ENCODE measurements at regions not wholly inside any gene's neighbourhood (a gene's known extent, or its start where the extent isn't known, plus 50 kb on each side); places are given as distances from the start of the nearest gene placed in this dataset.

DNA sequence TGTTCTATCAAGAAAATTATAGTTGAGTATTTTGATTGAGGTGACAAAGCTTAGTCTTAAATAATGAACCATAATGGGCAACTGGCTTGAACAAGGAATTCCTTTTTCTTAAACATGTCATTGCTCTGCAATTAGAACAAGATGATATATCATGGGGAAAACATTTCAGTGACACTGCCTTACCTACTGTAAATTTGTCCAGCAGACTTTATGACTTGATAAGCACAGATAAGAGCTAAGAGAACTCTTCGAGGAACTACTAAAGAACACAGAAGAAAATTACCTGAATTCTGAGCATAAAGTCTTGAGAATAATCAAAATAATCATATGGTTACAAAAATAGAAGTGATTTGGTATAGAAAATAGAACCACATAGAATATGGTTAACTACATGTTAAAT lies 257.8 kb downstream of the PDHA2 start:
- Histone ChIP-seq H3K36me3 (ENCODE audit: control insufficient read depth, insufficient read depth, low read length) (no peaks in the 10 kb centered on the region), H3K4me3 (ENCODE audit: low read depth, low read length) (no peak overlapping the region), H3K9ac (ENCODE audit: low read depth, low read length) (no peak overlapping the region), H3K27me3 (ENCODE audit: control insufficient read depth, insufficient read depth, low read length) (no peaks in the 10 kb centered on the region), H3K4me1 (ENCODE audit: control insufficient read depth, insufficient read depth, low read length) (peaks cover 14% of the 10 kb centered on the region), H3K9me3 (ENCODE audit: control insufficient read depth, insufficient read depth, low read length) (no peaks in the 10 kb centered on the region), H3K27ac (ENCODE audit: low read depth, low read length) (no peak overlapping the region)

GRCh38 chr4:96099031-96099430 lies 259.1 kb downstream of the PDHA2 start:
- Histone ChIP-seq H3K9ac (ENCODE audit: low read depth, low read length) (no peak overlapping the region), H3K4me1 (ENCODE audit: control insufficient read depth, insufficient read depth, low read length) (peaks cover 14% of the 10 kb centered on the region), H3K9me3 (ENCODE audit: control insufficient read depth, insufficient read depth, low read length) (no peaks in the 10 kb centered on the region), H3K4me3 (ENCODE audit: low read depth, low read length) (no peak overlapping the region), H3K27me3 (ENCODE audit: control insufficient read depth, insufficient read depth, low read length) (no peaks in the 10 kb centered on the region), H3K36me3 (ENCODE audit: control insufficient read depth, insufficient read depth, low read length) (no peaks in the 10 kb centered on the region), H3K27ac (ENCODE audit: low read depth, low read length) (no peak overlapping the region)

GRCh38 chr4:96102541-96103026 lies 262.7 kb downstream of the PDHA2 start:
- Histone ChIP-seq H3K36me3 (ENCODE audit: control insufficient read depth, insufficient read depth, low read length) (no peaks in the 10 kb centered on the region), H3K4me1 (ENCODE audit: control insufficient read depth, insufficient read depth, low read length) (peaks cover under 1% of the 10 kb centered on the region; the same call in 1 of the 2 replicates), H3K9me3 (ENCODE audit: control insufficient read depth, insufficient read depth, low read length) (no peaks in the 10 kb centered on the region), H3K27ac (ENCODE audit: low read depth, low read length) (no peak overlapping the region), H3K4me3 (ENCODE audit: low read depth, low read length) (no peak overlapping the region), H3K9ac (ENCODE audit: low read depth, low read length) (no peak overlapping the region), H3K27me3 (ENCODE audit: control insufficient read depth, insufficient read depth, low read length) (no peaks in the 10 kb centered on the region)

GRCh38 chr4:96103086-96103485 lies 263.2 kb downstream of the PDHA2 start:
- Histone ChIP-seq H3K4me3 (ENCODE audit: low read depth, low read length) (no peak overlapping the region), H3K27me3 (ENCODE audit: control insufficient read depth, insufficient read depth, low read length) (no peaks in the 10 kb centered on the region), H3K4me1 (ENCODE audit: control insufficient read depth, insufficient read depth, low read length) (no peaks in the 10 kb centered on the region), H3K36me3 (ENCODE audit: control insufficient read depth, insufficient read depth, low read length) (no peaks in the 10 kb centered on the region), H3K9ac (ENCODE audit: low read depth, low read length) (no peak overlapping the region), H3K27ac (ENCODE audit: low read depth, low read length) (no peak overlapping the region), H3K9me3 (ENCODE audit: control insufficient read depth, insufficient read depth, low read length) (no peaks in the 10 kb centered on the region)

- Histone ChIP-seq H3K27ac (ENCODE audit: low read depth, low read length) (no peak overlapping the region), H3K9me3 (ENCODE audit: control insufficient read depth, insufficient read depth, low read length) (peaks cover 3% of the 10 kb centered on the region; the same call in 1 of the 2 replicates), H3K4me3 (ENCODE audit: low read depth, low read length) (no peak overlapping the region), H3K9ac (ENCODE audit: low read depth, low read length) (no peak overlapping the region), H3K27me3 (ENCODE audit: control insufficient read depth, insufficient read depth, low read length) (no peaks in the 10 kb centered on the region), H3K36me3 (ENCODE audit: control insufficient read depth, insufficient read depth, low read length) (no peaks in the 10 kb centered on the region), H3K4me1 (ENCODE audit: control insufficient read depth, insufficient read depth, low read length) (no peaks in the 10 kb centered on the region)
These were observed 268.3 kb downstream of the PDHA2 start for GRCh38 chr4:96108146-96108545.

DNA sequence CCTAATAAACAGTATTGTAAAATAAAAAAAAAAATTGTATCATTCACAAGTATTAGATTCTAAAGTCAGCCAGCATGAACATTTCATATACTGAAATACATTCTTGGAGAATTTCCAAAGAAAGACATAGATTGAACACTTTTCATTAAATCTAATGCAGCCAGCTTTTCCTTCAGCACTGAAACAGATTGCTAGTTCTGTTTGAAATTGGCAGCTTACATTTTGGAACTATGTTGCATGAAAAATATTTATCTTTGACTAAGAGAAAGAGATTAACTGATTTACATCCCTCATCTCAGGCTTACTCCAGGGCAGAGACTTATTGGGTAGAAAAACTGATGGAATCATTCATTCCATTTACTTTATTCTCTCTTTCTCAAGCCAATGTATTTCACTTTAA lies 272.7 kb downstream of the PDHA2 start:
- Histone ChIP-seq H3K27me3 (ENCODE audit: control insufficient read depth, insufficient read depth, low read length) (no peaks in the 10 kb centered on the region), H3K9me3 (ENCODE audit: control insufficient read depth, insufficient read depth, low read length) (peaks cover 3% of the 10 kb centered on the region; the same call in 1 of the 2 replicates), H3K4me1 (ENCODE audit: control insufficient read depth, insufficient read depth, low read length) (no peaks in the 10 kb centered on the region), H3K27ac (ENCODE audit: low read depth, low read length) (no peak overlapping the region), H3K4me3 (ENCODE audit: low read depth, low read length) (no peak overlapping the region), H3K9ac (ENCODE audit: low read depth, low read length) (no peak overlapping the region), H3K36me3 (ENCODE audit: control insufficient read depth, insufficient read depth, low read length) (no peaks in the 10 kb centered on the region)

- H3K4me1 ChIP-seq (ENCODE audit: control insufficient read depth, insufficient read depth, low read length) = no peaks in the 10 kb centered on the region
- no peaks in the 10 kb centered on the region for H3K9me3 ChIP-seq (ENCODE audit: control insufficient read depth, insufficient read depth, low read length)
- no peak overlapping the region for H3K27ac ChIP-seq (ENCODE audit: low read depth, low read length)
- no peaks in the 10 kb centered on the region for H3K36me3 ChIP-seq (ENCODE audit: control insufficient read depth, insufficient read depth, low read length)
- no peak overlapping the region for H3K4me3 ChIP-seq (ENCODE audit: low read depth, low read length)
- H3K27me3 ChIP-seq (ENCODE audit: control insufficient read depth, insufficient read depth, low read length) = no peaks in the 10 kb centered on the region
- H3K9ac ChIP-seq (ENCODE audit: low read depth, low read length) = no peak overlapping the region
These were observed 280.3 kb downstream of the PDHA2 start for GRCh38 chr4:96120206-96120605.

DNA sequence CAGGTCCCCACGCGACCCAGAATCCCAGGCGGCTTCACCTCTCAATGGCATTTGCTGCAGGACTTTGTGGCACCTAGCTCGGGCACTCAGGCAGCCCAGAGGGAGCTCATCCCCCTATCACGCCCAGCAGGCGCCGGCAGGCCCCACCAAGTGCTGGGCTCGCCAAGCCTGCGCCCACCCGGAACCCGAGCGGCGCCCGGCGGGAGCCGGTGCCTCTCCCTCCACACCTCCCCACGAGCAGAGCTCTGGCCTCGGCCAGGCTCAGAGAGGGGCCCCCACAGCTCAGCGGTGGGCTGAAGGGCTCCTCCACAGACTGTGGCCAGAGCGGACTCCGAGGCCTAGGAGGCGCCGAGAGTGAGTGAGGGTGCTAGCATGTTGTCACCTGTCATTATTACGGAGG lies 286.3 kb downstream of the PDHA2 start:
- Histone ChIP-seq H3K27ac (ENCODE audit: low read depth, low read length) (no peak overlapping the region), H3K27me3 (ENCODE audit: control insufficient read depth, insufficient read depth, low read length) (no peaks in the 10 kb centered on the region), H3K4me1 (ENCODE audit: control insufficient read depth, insufficient read depth, low read length) (no peaks in the 10 kb centered on the region), H3K36me3 (ENCODE audit: control insufficient read depth, insufficient read depth, low read length) (no peaks in the 10 kb centered on the region), H3K4me3 (ENCODE audit: low read depth, low read length) (no peak overlapping the region), H3K9ac (ENCODE audit: low read depth, low read length) (no peak overlapping the region), H3K9me3 (ENCODE audit: control insufficient read depth, insufficient read depth, low read length) (no peaks in the 10 kb centered on the region)

- Histone ChIP-seq H3K9ac (ENCODE audit: low read depth, low read length) (no peak overlapping the region), H3K9me3 (ENCODE audit: control insufficient read depth, insufficient read depth, low read length) (no peaks in the 10 kb centered on the region), H3K27ac (ENCODE audit: low read depth, low read length) (no peak overlapping the region), H3K4me1 (ENCODE audit: control insufficient read depth, insufficient read depth, low read length) (no peaks in the 10 kb centered on the region), H3K27me3 (ENCODE audit: control insufficient read depth, insufficient read depth, low read length) (no peaks in the 10 kb centered on the region), H3K36me3 (ENCODE audit: control insufficient read depth, insufficient read depth, low read length) (no peaks in the 10 kb centered on the region), H3K4me3 (ENCODE audit: low read depth, low read length) (no peak overlapping the region)
These were observed 291.3 kb downstream of the PDHA2 start for GRCh38 chr4:96131186-96131585.

- Histone ChIP-seq H3K36me3 (ENCODE audit: control insufficient read depth, insufficient read depth, low read length) (no peaks in the 10 kb centered on the region), H3K4me1 (ENCODE audit: control insufficient read depth, insufficient read depth, low read length) (no peaks in the 10 kb centered on the region), H3K27me3 (ENCODE audit: control insufficient read depth, insufficient read depth, low read length) (no peaks in the 10 kb centered on the region), H3K4me3 (ENCODE audit: low read depth, low read length) (no peak overlapping the region), H3K9ac (ENCODE audit: low read depth, low read length) (no peak overlapping the region), H3K9me3 (ENCODE audit: control insufficient read depth, insufficient read depth, low read length) (no peaks in the 10 kb centered on the region), H3K27ac (ENCODE audit: low read depth, low read length) (no peak overlapping the region)
These were observed 294.9 kb downstream of the PDHA2 start for GRCh38 chr4:96134806-96135205.

GRCh38 chr4:96136056-96136455 lies 296.2 kb downstream of the PDHA2 start:
- Histone ChIP-seq H3K4me1 (ENCODE audit: control insufficient read depth, insufficient read depth, low read length) (no peaks in the 10 kb centered on the region), H3K9ac (ENCODE audit: low read depth, low read length) (no peak overlapping the region), H3K27ac (ENCODE audit: low read depth, low read length) (no peak overlapping the region), H3K9me3 (ENCODE audit: control insufficient read depth, insufficient read depth, low read length) (no peaks in the 10 kb centered on the region), H3K27me3 (ENCODE audit: control insufficient read depth, insufficient read depth, low read length) (no peaks in the 10 kb centered on the region), H3K36me3 (ENCODE audit: control insufficient read depth, insufficient read depth, low read length) (no peaks in the 10 kb centered on the region), H3K4me3 (ENCODE audit: low read depth, low read length) (no peak overlapping the region)

Measured in HUES48 (cell line).